ENCODE measurements at regions not wholly inside any gene's neighbourhood (a gene's known extent, or its start where the extent isn't known, plus 50 kb on each side); places are given as distances from the start of the nearest gene placed in this dataset.

- DNase-seq: no peak
Observed at GRCh38 chr9:88661759-88662158, 126.8 kb downstream of the NXNL2 start.

DNA sequence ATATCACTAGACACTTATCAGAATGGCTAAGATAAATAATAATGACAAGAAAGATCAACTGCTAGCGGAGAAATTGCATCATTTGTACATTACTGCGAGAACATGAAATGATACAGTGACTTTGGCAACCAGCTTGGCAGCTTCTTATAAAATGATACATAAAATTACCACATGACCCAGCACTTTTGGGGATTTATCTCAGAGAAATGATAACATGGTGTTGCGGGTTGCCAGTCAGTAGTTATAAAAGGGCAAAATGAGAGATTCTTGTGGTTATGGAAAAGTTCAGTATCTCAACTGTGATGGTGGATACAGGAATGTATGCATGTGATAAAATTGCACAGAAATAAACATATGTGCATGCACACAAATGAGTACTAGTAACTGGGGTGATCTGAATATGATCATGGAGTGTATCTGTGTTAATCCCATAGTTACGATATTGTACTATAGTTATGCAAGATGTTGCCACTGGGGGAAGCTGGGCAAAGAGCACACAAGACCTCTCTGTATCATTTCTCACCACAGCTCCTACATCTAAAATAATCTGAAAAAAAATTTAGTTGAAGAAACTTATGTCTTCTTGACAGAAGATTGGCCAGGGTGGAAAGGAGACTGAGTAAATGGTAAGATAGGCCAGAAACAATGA is 128.9 kb downstream of the NXNL2 start:
- H3K9me3 ChIP-seq (ENCODE audit: low read length): no peaks in the 10 kb centered on the region
- H3K4me3 ChIP-seq (ENCODE audit: low read length): no peak overlapping the region
- no peaks in the 10 kb centered on the region for H3K36me3 ChIP-seq (ENCODE audit: insufficient read depth, low read length)
- H3K4me1 ChIP-seq (ENCODE audit: low read length): no peaks in the 10 kb centered on the region
- no peak overlapping the region for H3K9ac ChIP-seq (ENCODE audit: low read length)
- no peaks in the 10 kb centered on the region for H4K20me1 ChIP-seq (ENCODE audit: insufficient read depth, low read depth, low read length)
- no peaks in the 10 kb centered on the region for H3K27me3 ChIP-seq (ENCODE audit: low read length)
- H3K9me2 ChIP-seq (replicated peaks; ENCODE audit: insufficient read depth, low read length): no peaks in the 10 kb centered on the region
- H3K4me2 ChIP-seq (ENCODE audit: low read depth, low read length, poor library complexity, severe bottlenecking): no peak overlapping the region
- H3K27ac ChIP-seq (ENCODE audit: low read length): no peak overlapping the region
- no peak for DNase-seq
- H3K79me2 ChIP-seq (ENCODE audit: low read length): no peaks in the 10 kb centered on the region
- no peak overlapping the region for H2AFZ ChIP-seq (ENCODE audit: low read length)

More at GRCh38 chr9:88661759-88662158, 126.8 kb downstream of the NXNL2 start:
- Histone ChIP-seq H3K4me3 (ENCODE audit: low read length) (no peak overlapping the region), H3K79me2 (ENCODE audit: low read length) (no peaks in the 10 kb centered on the region), H3K9ac (ENCODE audit: low read length) (no peak overlapping the region), H3K27me3 (ENCODE audit: low read length) (no peaks in the 10 kb centered on the region), H3K9me2 (replicated peaks; ENCODE audit: insufficient read depth, low read length) (no peaks in the 10 kb centered on the region), H3K4me1 (ENCODE audit: low read length) (no peaks in the 10 kb centered on the region), H3K9me3 (ENCODE audit: low read length) (no peaks in the 10 kb centered on the region), H3K4me2 (ENCODE audit: low read depth, low read length, poor library complexity, severe bottlenecking) (no peak overlapping the region), H2AFZ (ENCODE audit: low read length) (no peak overlapping the region), H3K27ac (ENCODE audit: low read length) (no peak overlapping the region), H3K36me3 (ENCODE audit: insufficient read depth, low read length) (no peaks in the 10 kb centered on the region), H4K20me1 (ENCODE audit: insufficient read depth, low read depth, low read length) (no peaks in the 10 kb centered on the region)

- Histone ChIP-seq H3K4me2 (ENCODE audit: low read depth, low read length, poor library complexity, severe bottlenecking) (no peak overlapping the region), H3K4me1 (ENCODE audit: low read length) (no peaks in the 10 kb centered on the region), H2AFZ (ENCODE audit: low read length) (no peak overlapping the region), H3K9ac (ENCODE audit: low read length) (no peak overlapping the region), H4K20me1 (ENCODE audit: insufficient read depth, low read depth, low read length) (no peaks in the 10 kb centered on the region), H3K36me3 (ENCODE audit: insufficient read depth, low read length) (no peaks in the 10 kb centered on the region), H3K9me2 (replicated peaks; ENCODE audit: insufficient read depth, low read length) (no peaks in the 10 kb centered on the region), H3K9me3 (ENCODE audit: low read length) (no peaks in the 10 kb centered on the region), H3K27ac (ENCODE audit: low read length) (no peak overlapping the region), H3K27me3 (ENCODE audit: low read length) (no peaks in the 10 kb centered on the region), H3K4me3 (ENCODE audit: low read length) (no peak overlapping the region), H3K79me2 (ENCODE audit: low read length) (no peaks in the 10 kb centered on the region)
- no peak for DNase-seq
Observed at GRCh38 chr9:88664773-88665172, 129.8 kb downstream of the NXNL2 start.

DNA sequence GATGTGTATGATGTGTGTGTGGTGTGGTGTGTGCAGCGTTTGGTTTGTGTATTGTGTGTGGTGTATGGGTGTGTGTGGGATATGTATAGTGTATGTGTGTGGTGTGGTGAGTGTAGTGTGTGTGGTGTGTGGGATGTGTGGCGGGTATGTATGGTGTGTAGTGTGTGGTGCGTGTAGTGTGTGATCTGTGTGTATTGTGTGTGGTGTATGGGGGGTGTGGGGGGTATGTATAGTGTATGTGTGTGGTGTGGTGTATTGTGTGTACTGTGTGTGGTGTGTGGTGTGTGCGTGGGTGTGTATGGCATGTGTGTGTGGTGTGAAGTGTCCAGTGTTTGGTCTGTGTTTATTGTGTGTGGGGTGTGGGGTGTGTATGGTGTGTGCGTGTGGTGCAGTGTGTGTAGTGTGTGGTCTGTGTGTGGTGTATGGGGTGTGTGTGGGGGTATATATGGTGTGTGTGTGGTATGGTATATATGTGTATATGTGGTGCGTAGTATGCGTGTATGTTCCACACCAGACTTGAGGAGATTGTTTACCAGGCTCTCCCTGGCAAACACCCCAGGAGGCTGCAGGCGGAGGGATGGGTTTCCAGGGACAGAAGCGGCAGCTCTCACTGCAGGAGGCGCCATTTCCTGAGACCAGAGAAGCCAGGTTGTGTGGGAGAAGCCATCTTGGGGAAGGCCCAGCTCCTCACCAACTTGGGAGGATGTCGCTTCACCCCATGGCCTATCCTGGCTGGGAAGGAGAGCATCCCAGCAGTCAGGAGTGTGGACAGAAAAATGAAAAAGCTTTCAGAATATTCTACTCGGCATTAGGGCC is 138.1 kb downstream of the NXNL2 start:
- Histone ChIP-seq H3K4me2 (ENCODE audit: low read depth, low read length, poor library complexity, severe bottlenecking) (no peak overlapping the region), H4K20me1 (ENCODE audit: insufficient read depth, low read depth, low read length) (no peaks in the 10 kb centered on the region)

GRCh38 chr9:88673886-88674285 is 138.9 kb downstream of the NXNL2 start:
- no peak for DNase-seq
- H3K27ac ChIP-seq (ENCODE audit: low read length): no peak overlapping the region
- no peaks in the 10 kb centered on the region for H3K9me2 ChIP-seq (replicated peaks; ENCODE audit: insufficient read depth, low read length)
- H3K79me2 ChIP-seq (ENCODE audit: low read length): no peaks in the 10 kb centered on the region
- H3K36me3 ChIP-seq (ENCODE audit: insufficient read depth, low read length): no peaks in the 10 kb centered on the region
- H3K4me2 ChIP-seq (ENCODE audit: low read depth, low read length, poor library complexity, severe bottlenecking): no peak overlapping the region
- H3K9ac ChIP-seq (ENCODE audit: low read length): no peak overlapping the region
- H3K9me3 ChIP-seq (ENCODE audit: low read length): peaks cover 3% of the 10 kb centered on the region
- no peaks in the 10 kb centered on the region for H4K20me1 ChIP-seq (ENCODE audit: insufficient read depth, low read depth, low read length)
- H2AFZ ChIP-seq (ENCODE audit: low read length): no peak overlapping the region
- no peak overlapping the region for H3K4me3 ChIP-seq (ENCODE audit: low read length)
- H3K4me1 ChIP-seq (ENCODE audit: low read length): no peaks in the 10 kb centered on the region
- no peaks in the 10 kb centered on the region for H3K27me3 ChIP-seq (ENCODE audit: low read length)

More for the DNA sequence above, 138.1 kb downstream of the NXNL2 start:
- Histone ChIP-seq H3K79me2 (ENCODE audit: low read length) (no peaks in the 10 kb centered on the region), H2AFZ (ENCODE audit: low read length) (no peak overlapping the region), H3K9me3 (ENCODE audit: low read length) (peaks cover 3% of the 10 kb centered on the region), H3K4me3 (ENCODE audit: low read length) (no peak overlapping the region), H3K4me1 (ENCODE audit: low read length) (no peaks in the 10 kb centered on the region), H3K9ac (ENCODE audit: low read length) (no peak overlapping the region), H3K36me3 (ENCODE audit: insufficient read depth, low read length) (no peaks in the 10 kb centered on the region), H3K27me3 (ENCODE audit: low read length) (no peaks in the 10 kb centered on the region), H3K9me2 (replicated peaks; ENCODE audit: insufficient read depth, low read length) (no peaks in the 10 kb centered on the region), H3K27ac (ENCODE audit: low read length) (no peak overlapping the region)
- DNase-seq: no peak

DNA sequence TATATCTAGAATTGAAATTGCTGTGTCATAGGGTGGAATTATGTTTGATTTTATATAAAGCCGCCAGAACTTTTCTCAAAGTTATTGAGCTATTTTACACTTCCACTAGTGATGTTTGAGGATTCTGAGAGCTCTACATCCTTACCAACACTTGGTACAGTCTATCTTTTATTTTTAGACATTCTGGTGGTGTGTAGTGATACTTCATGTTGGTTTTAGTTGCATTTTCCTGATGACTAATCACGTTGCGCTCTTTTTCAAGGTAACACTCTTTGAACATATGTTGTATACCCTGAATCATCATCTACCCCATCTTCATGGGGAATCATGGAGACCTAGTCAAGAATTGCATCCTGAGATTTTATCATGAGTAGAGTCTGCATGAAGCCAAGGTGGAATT is 141.7 kb downstream of the NXNL2 start:
- Histone ChIP-seq H3K9ac (ENCODE audit: low read length) (no peak overlapping the region), H3K9me2 (replicated peaks; ENCODE audit: insufficient read depth, low read length) (no peaks in the 10 kb centered on the region), H3K9me3 (ENCODE audit: low read length) (peaks cover 3% of the 10 kb centered on the region), H3K27ac (ENCODE audit: low read length) (no peak overlapping the region), H3K27me3 (ENCODE audit: low read length) (no peaks in the 10 kb centered on the region), H2AFZ (ENCODE audit: low read length) (no peak overlapping the region), H3K4me1 (ENCODE audit: low read length) (no peaks in the 10 kb centered on the region), H3K4me3 (ENCODE audit: low read length) (no peak overlapping the region), H3K36me3 (ENCODE audit: insufficient read depth, low read length) (no peaks in the 10 kb centered on the region), H3K79me2 (ENCODE audit: low read length) (no peaks in the 10 kb centered on the region), H3K4me2 (ENCODE audit: low read depth, low read length, poor library complexity, severe bottlenecking) (no peak overlapping the region), H4K20me1 (ENCODE audit: insufficient read depth, low read depth, low read length) (no peaks in the 10 kb centered on the region)
- no peak for DNase-seq

DNA sequence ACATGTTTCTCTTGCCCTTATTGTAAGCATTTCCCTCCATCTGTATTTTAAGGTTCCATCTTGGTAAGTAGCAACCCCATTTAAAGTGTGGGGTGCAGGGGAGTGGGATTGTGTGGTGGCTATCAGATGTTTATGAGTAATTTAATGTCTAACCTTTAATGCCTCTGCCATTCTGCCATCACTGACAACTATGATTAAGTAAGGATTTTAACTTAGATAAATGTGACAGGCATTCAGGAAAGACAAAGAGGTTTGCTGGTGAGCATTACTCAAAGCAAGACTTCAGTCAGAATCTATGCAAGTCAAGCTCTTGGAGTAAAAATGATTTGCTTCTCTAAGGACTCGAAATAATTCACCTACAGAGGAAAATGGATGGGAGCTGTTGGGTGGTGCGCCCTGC is 143.0 kb downstream of the NXNL2 start:
- no peaks in the 10 kb centered on the region for H3K4me1 ChIP-seq (ENCODE audit: low read length)
- no peak overlapping the region for H3K9ac ChIP-seq (ENCODE audit: low read length)
- no peak overlapping the region for H3K4me3 ChIP-seq (ENCODE audit: low read length)
- no peaks in the 10 kb centered on the region for H3K9me2 ChIP-seq (replicated peaks; ENCODE audit: insufficient read depth, low read length)
- no peaks in the 10 kb centered on the region for H3K27me3 ChIP-seq (ENCODE audit: low read length)
- no peak overlapping the region for H3K27ac ChIP-seq (ENCODE audit: low read length)
- H3K79me2 ChIP-seq (ENCODE audit: low read length): no peaks in the 10 kb centered on the region
- no peaks in the 10 kb centered on the region for H3K36me3 ChIP-seq (ENCODE audit: insufficient read depth, low read length)
- no peak for DNase-seq
- H3K4me2 ChIP-seq (ENCODE audit: low read depth, low read length, poor library complexity, severe bottlenecking): no peak overlapping the region
- no peaks in the 10 kb centered on the region for H4K20me1 ChIP-seq (ENCODE audit: insufficient read depth, low read depth, low read length)
- H3K9me3 ChIP-seq (ENCODE audit: low read length): no peaks in the 10 kb centered on the region
- no peak overlapping the region for H2AFZ ChIP-seq (ENCODE audit: low read length)

DNA sequence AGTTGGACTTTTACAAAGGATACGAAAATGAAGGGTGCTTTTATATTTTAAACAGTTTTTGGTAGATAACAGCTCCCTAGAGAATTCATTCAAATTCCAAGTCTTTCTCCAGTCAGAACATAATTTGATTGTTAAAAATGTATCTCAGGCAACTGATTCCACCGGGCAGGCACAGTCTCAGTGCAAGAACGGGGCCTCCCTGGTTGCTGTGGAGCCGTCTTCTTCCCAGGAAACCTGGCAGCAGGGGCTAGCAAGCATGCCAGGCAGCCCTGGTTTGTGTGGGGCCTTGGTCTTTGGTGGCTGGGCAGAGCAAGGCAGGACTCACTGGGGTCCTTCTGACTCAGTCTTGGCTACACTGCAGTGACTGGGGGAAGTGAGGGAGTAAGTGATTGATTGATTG is 143.5 kb downstream of the NXNL2 start:
- Histone ChIP-seq H3K27me3 (ENCODE audit: low read length) (no peaks in the 10 kb centered on the region), H3K36me3 (ENCODE audit: insufficient read depth, low read length) (no peaks in the 10 kb centered on the region), H2AFZ (ENCODE audit: low read length) (no peak overlapping the region), H3K9me2 (replicated peaks; ENCODE audit: insufficient read depth, low read length) (no peaks in the 10 kb centered on the region), H3K9ac (ENCODE audit: low read length) (no peak overlapping the region), H3K79me2 (ENCODE audit: low read length) (no peaks in the 10 kb centered on the region), H3K4me2 (ENCODE audit: low read depth, low read length, poor library complexity, severe bottlenecking) (no peak overlapping the region), H3K4me1 (ENCODE audit: low read length) (no peaks in the 10 kb centered on the region), H3K4me3 (ENCODE audit: low read length) (no peak overlapping the region), H4K20me1 (ENCODE audit: insufficient read depth, low read depth, low read length) (no peaks in the 10 kb centered on the region), H3K9me3 (ENCODE audit: low read length) (no peaks in the 10 kb centered on the region), H3K27ac (ENCODE audit: low read length) (no peak overlapping the region)
- no peak for DNase-seq

Data from Karpas-422 (cell line).